Caco-2 (cell line): ENCODE measurements at regions not wholly inside any gene's neighbourhood (a gene's known extent, or its start where the extent isn't known, plus 50 kb on each side); places are given as distances from the start of the nearest gene placed in this dataset.

ENCODE experiments used
- BruUV-seq: library from RNA; stranded (reverse); fragments of 400-500 nt; replicated peaks from 2 replicates; lab custom pipeline; 2021; lab: Mats Ljungman, UMichigan
- CTCF ChIA-PET: fragments of 300-600 bp; sonication (Branson Sonifier 250); formaldehyde crosslinking; loops from one replicate; lab custom pipeline; 2022; ENCODE audit warnings: antibody characterized with exemption; lab: Charles Lee
- POLR2A ChIA-PET: fragments of 300-600 bp; sonication (Branson Sonifier 250); formaldehyde crosslinking; loops from one replicate; lab custom pipeline; 2022; ENCODE audit warnings: antibody characterized with exemption; lab: Charles Lee
- DNase-seq, 2 experiments: peaks; one replicate each; pipeline versions ENCODE4 v3.0.0 to v3.0.0-alpha.2; 2020 to 2022
- H3K27me3 ChIP-seq: replicated peaks from 2 replicates; pipeline ENCODE4 v1.6.0; 2011; ENCODE audit warnings: low read length; ENCODE audit not compliant: control insufficient read depth, insufficient read depth
- H3K36me3 ChIP-seq: 2 replicates; pipeline ENCODE4 v1.5.1; 2011; ENCODE audit warnings: low read length; ENCODE audit not compliant: control insufficient read depth, insufficient read depth
- H3K4me1 ChIP-seq: fragments of 250-450 bp; sonication (Bioruptor Pico); 2 replicates; pipeline ENCODE4 v1.5.1; 2020; ENCODE audit warnings: mild to moderate bottlenecking
- H3K4me3 ChIP-seq: 2 replicates; pipeline ENCODE4 v1.5.1; 2011; ENCODE audit warnings: low read depth, mild to moderate bottlenecking, control low read depth, low read length
- H3K9me3 ChIP-seq: fragments of 250-450 bp; sonication (Bioruptor Pico); 2 replicates; pipeline ENCODE4 v1.5.1; 2020; ENCODE audit warnings: mild to moderate bottlenecking, moderate library complexity
- H3K27ac Mint-ChIP-seq: one replicate; pipeline ENCODE4 v1.8.0; 2022; ENCODE audit warnings: mixed read lengths; ENCODE audit not compliant: unreplicated experiment
- H3K27me3 Mint-ChIP-seq: one replicate; pipeline ENCODE4 v1.8.0; 2022; ENCODE audit warnings: mixed read lengths; ENCODE audit not compliant: insufficient read depth, unreplicated experiment
- H3K36me3 Mint-ChIP-seq: one replicate; pipeline ENCODE4 v1.8.0; 2022; ENCODE audit warnings: mild to moderate bottlenecking, mixed read lengths; ENCODE audit not compliant: insufficient read depth, unreplicated experiment
- H3K4me1 Mint-ChIP-seq: one replicate; pipeline ENCODE4 v1.8.0; 2022; ENCODE audit warnings: low read depth, mixed read lengths; ENCODE audit not compliant: unreplicated experiment
- H3K4me3 Mint-ChIP-seq: one replicate; pipeline ENCODE4 v1.8.0; 2022; ENCODE audit warnings: mild to moderate bottlenecking, moderate library complexity, mixed read lengths; ENCODE audit not compliant: unreplicated experiment
- H3K9me3 Mint-ChIP-seq: one replicate; pipeline ENCODE4 v1.8.0; 2022; ENCODE audit warnings: mixed read lengths; ENCODE audit not compliant: unreplicated experiment
- intact Hi-C: fragments of 100-400 bp; cut with micrococcal nuclease; formaldehyde crosslinking; loops from one replicate; pipeline ENCODE4 v1.10.0; 2022; ENCODE audit not compliant: unreplicated experiment
- TF ChIP-seq, protein P1 (sequence below), 2 experiments: fragments of 200-600 bp in 1 of 2; IDR thresholded peaks; 1 replicate in 1 of 2; 2 replicates in 1 of 2; pipeline versions ENCODE4 v1.5.1 to v1.8.0; 2011 to 2022; ENCODE audit warnings: antibody characterized with exemption in 1 of 2, control low read depth in 1 of 2, inconsistent platforms in 1 of 2, low read depth in 1 of 2, low read length in 1 of 2, mild to moderate bottlenecking in 1 of 2, moderate library complexity in 1 of 2; ENCODE audit not compliant: insufficient read depth in 1 of 2, severe bottlenecking in 1 of 2, unreplicated experiment in 1 of 2

DNA sequence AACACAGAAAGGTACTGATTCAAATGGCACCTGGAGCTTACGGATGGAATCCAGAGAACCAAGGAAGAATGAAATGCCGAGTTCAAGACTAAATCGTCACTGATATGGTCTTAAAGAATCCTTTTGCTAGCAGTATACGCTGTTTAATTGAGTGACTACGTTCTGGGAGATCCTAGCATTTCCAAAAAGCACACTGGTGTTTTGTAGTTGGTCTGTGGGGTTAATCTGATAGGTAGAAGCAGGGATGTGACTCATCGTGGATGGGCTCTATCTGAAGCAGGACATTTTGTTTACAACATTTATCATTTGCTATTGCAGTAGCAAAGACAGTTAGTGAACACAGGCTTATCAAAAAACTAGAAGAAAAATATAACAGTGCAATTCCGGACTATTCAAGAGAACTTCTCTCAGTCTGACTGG lies 169.2 kb upstream of the HMGA2 start:
- Mint-ChIP-seq H3K36me3 (no peaks in the 10 kb centered on the region), H3K27ac (no peak overlapping the region), H3K9me3 (no peaks in the 10 kb centered on the region), H3K4me3 (no peak overlapping the region), H3K4me1 (no peaks in the 10 kb centered on the region), H3K27me3 (peaks cover 3% of the 10 kb centered on the region)
- intact Hi-C loops = no loop called here
- H3K4me1 ChIP-seq = no peaks in the 10 kb centered on the region
- no peak overlapping the region for H3K4me3 ChIP-seq
- ChIA-PET POLR2A (no interaction called here), CTCF (no interaction called here)
- BruUV-seq = no TSS peak
- no peaks in the 10 kb centered on the region for H3K36me3 ChIP-seq
- H3K27me3 ChIP-seq = no peaks in the 10 kb centered on the region
- no peaks in the 10 kb centered on the region for H3K9me3 ChIP-seq
- TF ChIP-seq, protein P1, sequence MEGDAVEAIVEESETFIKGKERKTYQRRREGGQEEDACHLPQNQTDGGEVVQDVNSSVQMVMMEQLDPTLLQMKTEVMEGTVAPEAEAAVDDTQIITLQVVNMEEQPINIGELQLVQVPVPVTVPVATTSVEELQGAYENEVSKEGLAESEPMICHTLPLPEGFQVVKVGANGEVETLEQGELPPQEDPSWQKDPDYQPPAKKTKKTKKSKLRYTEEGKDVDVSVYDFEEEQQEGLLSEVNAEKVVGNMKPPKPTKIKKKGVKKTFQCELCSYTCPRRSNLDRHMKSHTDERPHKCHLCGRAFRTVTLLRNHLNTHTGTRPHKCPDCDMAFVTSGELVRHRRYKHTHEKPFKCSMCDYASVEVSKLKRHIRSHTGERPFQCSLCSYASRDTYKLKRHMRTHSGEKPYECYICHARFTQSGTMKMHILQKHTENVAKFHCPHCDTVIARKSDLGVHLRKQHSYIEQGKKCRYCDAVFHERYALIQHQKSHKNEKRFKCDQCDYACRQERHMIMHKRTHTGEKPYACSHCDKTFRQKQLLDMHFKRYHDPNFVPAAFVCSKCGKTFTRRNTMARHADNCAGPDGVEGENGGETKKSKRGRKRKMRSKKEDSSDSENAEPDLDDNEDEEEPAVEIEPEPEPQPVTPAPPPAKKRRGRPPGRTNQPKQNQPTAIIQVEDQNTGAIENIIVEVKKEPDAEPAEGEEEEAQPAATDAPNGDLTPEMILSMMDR (IDR thresholded peaks at IDR 0.05; ENCODE audit: insufficient read depth in 1 of 2, low read depth in 1 of 2, low read length in 1 of 2, severe bottlenecking in 1 of 2, unreplicated experiment in 1 of 2) = no peak
- no peak for DNase-seq

DNA sequence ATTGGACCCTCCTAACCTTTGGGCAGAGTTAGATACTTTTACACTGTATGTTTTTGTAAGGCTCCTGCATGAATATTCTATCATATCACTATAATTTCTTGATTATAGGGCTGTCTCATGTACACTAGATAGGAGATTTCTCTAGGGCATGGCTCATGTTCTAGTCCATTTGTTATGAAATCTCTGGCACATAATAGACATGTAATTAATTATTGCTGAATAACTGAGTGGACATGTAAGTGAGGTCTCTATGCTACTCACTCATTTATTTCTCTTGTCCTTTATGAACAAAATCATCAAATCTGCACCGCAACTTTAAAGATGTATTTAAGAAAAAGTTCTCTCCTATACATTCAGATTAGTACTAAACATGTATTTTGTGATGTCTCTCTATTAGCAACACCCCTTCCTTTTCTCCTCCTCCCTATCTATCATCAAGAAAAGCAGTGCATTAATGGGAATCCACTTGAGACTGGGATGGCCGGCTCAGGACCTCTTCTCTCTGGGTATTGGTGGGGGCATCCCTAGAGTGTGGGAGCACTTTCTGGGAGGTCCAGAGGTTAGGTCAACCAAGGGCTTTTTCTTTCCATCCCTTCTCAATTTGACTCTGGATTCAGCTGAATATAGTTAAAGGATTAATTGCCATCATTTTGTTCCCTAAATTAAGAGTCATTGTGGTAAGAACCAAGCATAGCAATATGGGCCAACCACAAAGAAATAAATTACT lies 168.0 kb upstream of the HMGA2 start:
- no peaks in the 10 kb centered on the region for H3K9me3 Mint-ChIP-seq
- POLR2A ChIA-PET = no interaction called here
- no peaks in the 10 kb centered on the region for H3K36me3 ChIP-seq
- intact Hi-C loops = no loop called here
- no peak overlapping the region for H3K27ac Mint-ChIP-seq
- no peak for DNase-seq
- no peaks in the 10 kb centered on the region for H3K27me3 ChIP-seq
- TF ChIP-seq, protein P1 (IDR thresholded peaks at IDR 0.05; ENCODE audit: insufficient read depth in 1 of 2, low read depth in 1 of 2, low read length in 1 of 2, severe bottlenecking in 1 of 2, unreplicated experiment in 1 of 2) = no peak
- H3K4me1 Mint-ChIP-seq = no peaks in the 10 kb centered on the region
- no peaks in the 10 kb centered on the region for H3K4me1 ChIP-seq
- no peaks in the 10 kb centered on the region for H3K9me3 ChIP-seq
- CTCF ChIA-PET = no interaction called here
- H3K36me3 Mint-ChIP-seq = no peaks in the 10 kb centered on the region
- H3K4me3 ChIP-seq = no peak overlapping the region
- H3K27me3 Mint-ChIP-seq = peaks cover 3% of the 10 kb centered on the region
- BruUV-seq = no TSS peak
- H3K4me3 Mint-ChIP-seq = no peak overlapping the region

DNA sequence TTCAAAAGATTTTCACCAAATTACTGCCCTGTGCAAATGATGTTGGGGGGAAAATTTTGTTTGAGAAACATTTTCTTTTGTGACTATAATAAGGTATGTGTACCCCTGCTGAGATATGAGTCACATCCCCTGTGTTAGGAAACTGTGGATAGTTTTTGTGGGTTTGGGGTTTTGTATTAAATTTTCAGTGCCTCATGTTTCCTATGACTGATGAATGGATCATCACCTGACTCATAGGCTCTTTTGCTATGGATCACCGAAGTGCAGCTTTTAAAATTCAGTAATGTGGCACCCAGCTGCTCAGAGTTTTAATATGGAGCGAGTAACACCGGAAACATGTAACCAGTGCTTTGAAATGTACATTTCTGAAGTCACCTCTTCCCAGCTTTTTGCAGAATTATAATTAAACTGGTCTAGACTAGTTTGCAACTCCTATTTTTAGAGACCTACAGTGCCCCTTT lies 167.4 kb upstream of the HMGA2 start:
- Histone ChIP-seq H3K4me3 (no peak overlapping the region), H3K27me3 (no peaks in the 10 kb centered on the region), H3K36me3 (no peaks in the 10 kb centered on the region), H3K4me1 (no peaks in the 10 kb centered on the region), H3K9me3 (no peaks in the 10 kb centered on the region)
- TF ChIP-seq, protein P1 (IDR thresholded peaks at IDR 0.05; ENCODE audit: insufficient read depth in 1 of 2, low read depth in 1 of 2, low read length in 1 of 2, severe bottlenecking in 1 of 2, unreplicated experiment in 1 of 2) = no peak
- no peak for DNase-seq
- no peak overlapping the region for H3K4me3 Mint-ChIP-seq
- H3K9me3 Mint-ChIP-seq = no peaks in the 10 kb centered on the region
- peaks cover 3% of the 10 kb centered on the region for H3K27me3 Mint-ChIP-seq
- intact Hi-C loops = no loop called here
- CTCF ChIA-PET = no interaction called here
- POLR2A ChIA-PET = no interaction called here
- H3K27ac Mint-ChIP-seq = no peak overlapping the region
- no peaks in the 10 kb centered on the region for H3K36me3 Mint-ChIP-seq
- no TSS peak for BruUV-seq
- no peaks in the 10 kb centered on the region for H3K4me1 Mint-ChIP-seq
